CD4-positive, CD25-positive, alpha-beta regulatory T cell (primary cell): ENCODE measurements at regions not wholly inside any gene's neighbourhood (a gene's known extent, or its start where the extent isn't known, plus 50 kb on each side); places are given as distances from the start of the nearest gene placed in this dataset.
"Not testable (repeated sequence)": the region's sequence is repeated elsewhere in the genome, so short reads cannot be mapped to it uniquely, and the experiment has no call there.

ENCODE experiments used
- ATAC-seq, 2 donors: fragments of 150-1000 bp; cut with Tn5 transposase; one replicate each; pipeline ENCODE4 v1.10.0; 2021; ENCODE audit warnings: low read depth in 2 of 2, moderate number of reproducible peaks in 2 of 2, moderate library complexity in 1 of 2
- DNase-seq, 3 donors: peaks; one replicate each; pipeline versions ENCODE4 v3.0.0 to v3.0.0-alpha.2; 2012 to 2022; ENCODE audit warnings: mixed read lengths in 1 of 3
- H3K27ac ChIP-seq: one replicate; pipeline ENCODE4 v1.7.0; 2013; ENCODE audit warnings: mild to moderate bottlenecking, low read length; ENCODE audit not compliant: insufficient read depth, poor library complexity, severe bottlenecking
- H3K27me3 ChIP-seq: one replicate; pipeline ENCODE4 v1.7.0; 2013; ENCODE audit warnings: low read length; ENCODE audit not compliant: control insufficient read depth, insufficient read depth
- H3K36me3 ChIP-seq: one replicate; pipeline ENCODE4 v1.7.0; 2013; ENCODE audit warnings: mild to moderate bottlenecking, low read length, moderate library complexity; ENCODE audit not compliant: control insufficient read depth, insufficient read depth
- H3K4me1 ChIP-seq: 2 replicates; pipeline ENCODE4 v1.7.0; 2013; ENCODE audit warnings: mild to moderate bottlenecking, low read length; ENCODE audit not compliant: insufficient read depth, control insufficient read depth, poor library complexity, severe bottlenecking
- H3K4me3 ChIP-seq: one replicate; pipeline ENCODE4 v1.7.0; 2013; ENCODE audit warnings: low read depth, mild to moderate bottlenecking, low read length, moderate library complexity
- H3K9me3 ChIP-seq, 2 experiments: 1 replicate in 1 of 2; 2 replicates in 1 of 2; pipeline ENCODE4 v1.7.0; 2013; ENCODE audit warnings: low read length in 2 of 2, mild to moderate bottlenecking in 1 of 2, moderate library complexity in 1 of 2; ENCODE audit not compliant: control insufficient read depth in 2 of 2
- H3K27ac Mint-ChIP-seq, 3 donors: one replicate each; pipeline ENCODE4 v1.8.0; 2020 to 2022; ENCODE audit warnings: mild to moderate bottlenecking in 3 of 3, mixed read lengths in 3 of 3, moderate library complexity in 2 of 3
- H3K27me3 Mint-ChIP-seq: one replicate; pipeline ENCODE4 v1.8.0; 2022; ENCODE audit warnings: mild to moderate bottlenecking, mixed read lengths
- H3K36me3 Mint-ChIP-seq: one replicate; pipeline ENCODE4 v1.8.0; 2020; ENCODE audit warnings: mixed read lengths
- H3K4me1 Mint-ChIP-seq, 4 donors: one replicate each; pipeline ENCODE4 v1.8.0; 2020 to 2022; ENCODE audit warnings: mixed read lengths in 4 of 4, mild to moderate bottlenecking in 1 of 4
- H3K4me3 Mint-ChIP-seq, 4 donors: one replicate each; pipeline ENCODE4 v1.8.0; 2020 to 2022; ENCODE audit warnings: mild to moderate bottlenecking in 4 of 4, mixed read lengths in 4 of 4, moderate library complexity in 3 of 4
- H3K9me3 Mint-ChIP-seq, 7 donors: one replicate each; pipeline ENCODE4 v1.8.0; 2020 to 2022; ENCODE audit warnings: mixed read lengths in 7 of 7, mild to moderate bottlenecking in 3 of 7, moderate library complexity in 2 of 7

DNA sequence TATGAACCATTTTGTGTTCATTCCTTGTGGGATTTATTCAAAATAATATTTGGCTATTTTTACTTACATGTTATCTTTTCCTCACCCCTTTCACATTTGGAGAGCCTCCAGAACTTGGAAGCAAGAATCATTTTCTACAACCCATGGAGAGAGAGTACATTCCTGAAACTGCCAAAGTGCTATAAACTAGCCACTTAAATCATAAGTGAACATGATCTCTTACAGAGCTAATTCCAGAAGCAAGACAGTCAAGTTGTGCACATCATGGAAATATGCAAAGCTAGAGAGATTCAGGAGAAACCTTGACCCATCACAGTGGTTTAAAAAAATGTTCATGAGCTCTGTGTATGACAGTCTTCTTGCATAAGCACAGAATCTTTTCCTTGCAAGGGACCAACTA is 883.6 kb upstream of the C9orf72 start:
- Histone ChIP-seq H3K4me3 (no peak overlapping the region), H3K27ac (no peak overlapping the region), H3K27me3 (no peaks in the 10 kb centered on the region), H3K9me3 (peaks cover 0 to 4% of the 10 kb centered on the region in 2 experiments), H3K36me3 (no peaks in the 10 kb centered on the region), H3K4me1 (no peaks in the 10 kb centered on the region)
- Mint-ChIP-seq H3K4me1 (no peaks in the 10 kb centered on the region), H3K27ac (no peak overlapping the region), H3K36me3 (no peaks in the 10 kb centered on the region), H3K9me3 (peaks cover 3 to 18% (median 7%) of the 10 kb centered on the region in 7 donors), H3K4me3 (no peak overlapping the region), H3K27me3 (no peaks in the 10 kb centered on the region)
- no peak for DNase-seq
- no peak for ATAC-seq

GRCh38 chr9:28464481-28465216 is 891.4 kb upstream of the C9orf72 start:
- Mint-ChIP-seq H3K27ac (no peak overlapping the region), H3K4me1 (no peaks in the 10 kb centered on the region), H3K27me3 (no peaks in the 10 kb centered on the region), H3K4me3 (no peak overlapping the region), H3K9me3 (peaks cover 4 to 47% (median 9%) of the 10 kb centered on the region in 7 donors), H3K36me3 (no peaks in the 10 kb centered on the region)
- Histone ChIP-seq H3K36me3 (no peaks in the 10 kb centered on the region), H3K27me3 (no peaks in the 10 kb centered on the region), H3K9me3 (peaks cover 0 to 7% of the 10 kb centered on the region in 2 experiments), H3K27ac (no peak overlapping the region), H3K4me1 (no peaks in the 10 kb centered on the region), H3K4me3 (no peak overlapping the region)
- no peak for DNase-seq
- ATAC-seq = no peak

DNA sequence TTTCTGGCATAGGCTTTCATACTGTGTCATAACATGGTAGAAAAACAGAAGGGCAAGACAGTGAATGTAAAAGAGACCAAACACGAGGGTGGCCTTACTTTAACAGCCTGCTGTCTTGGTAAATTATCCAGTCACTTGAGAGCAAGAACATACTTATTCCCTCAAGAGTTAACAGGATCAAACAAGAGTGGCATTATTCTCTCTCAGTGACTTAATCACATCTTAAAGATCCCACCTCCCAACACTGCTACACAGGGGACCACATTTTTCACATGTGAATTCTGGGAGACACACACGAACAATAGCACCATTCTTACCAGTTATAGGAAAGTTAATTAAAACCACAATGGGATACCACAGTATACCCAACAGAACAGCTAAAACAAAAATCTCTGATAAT is 898.0 kb upstream of the C9orf72 start:
- Histone ChIP-seq H3K4me1 (no peaks in the 10 kb centered on the region), H3K36me3 (no peaks in the 10 kb centered on the region), H3K9me3 (no peaks in the 10 kb centered on the region), H3K27me3 (no peaks in the 10 kb centered on the region), H3K4me3 (no peak overlapping the region), H3K27ac (no peak overlapping the region)
- ATAC-seq (no peak), DNase-seq (no peak)
- Mint-ChIP-seq H3K9me3 (peaks cover 3 to 22% (median 7%) of the 10 kb centered on the region in 7 donors), H3K36me3 (no peaks in the 10 kb centered on the region), H3K4me3 (no peak overlapping the region), H3K27ac (no peak overlapping the region), H3K27me3 (no peaks in the 10 kb centered on the region), H3K4me1 (no peaks in the 10 kb centered on the region)

DNA sequence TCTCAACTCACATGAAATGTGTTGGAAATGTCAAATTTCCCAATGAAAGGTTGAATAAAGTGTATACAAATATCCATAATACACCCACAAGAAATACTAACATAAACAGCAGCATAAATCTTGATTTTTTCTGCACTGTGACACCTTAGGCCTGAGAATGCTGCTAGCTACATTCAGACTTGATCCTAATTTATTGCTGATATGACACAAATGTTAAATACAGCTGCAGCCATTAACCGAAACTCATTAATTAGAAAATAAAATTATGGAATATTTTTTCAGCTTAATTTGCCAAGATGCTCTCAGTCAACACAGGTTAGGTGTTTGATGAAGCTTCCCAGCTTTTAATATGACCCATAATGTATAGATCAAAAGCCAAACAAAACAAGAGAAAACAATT is 914.3 kb upstream of the C9orf72 start:
- Mint-ChIP-seq H3K27me3 (no peaks in the 10 kb centered on the region), H3K4me1 (no peaks in the 10 kb centered on the region), H3K9me3 (peaks cover 0 to 5% (median 1%) of the 10 kb centered on the region in 7 donors), H3K36me3 (no peaks in the 10 kb centered on the region), H3K27ac (no peak overlapping the region), H3K4me3 (no peak overlapping the region)
- Histone ChIP-seq H3K4me3 (no peak overlapping the region), H3K4me1 (no peaks in the 10 kb centered on the region), H3K36me3 (no peaks in the 10 kb centered on the region), H3K9me3 (peaks cover 2 to 4% of the 10 kb centered on the region in 2 experiments), H3K27ac (no peak overlapping the region), H3K27me3 (no peaks in the 10 kb centered on the region)
- ATAC-seq = no peak
- DNase-seq = no peak

GRCh38 chr9:28491121-28491520 is 917.8 kb upstream of the C9orf72 start:
- H3K27ac ChIP-seq = no peak overlapping the region
- Mint-ChIP-seq H3K4me3 (no peak overlapping the region), H3K27ac (no peak overlapping the region), H3K4me1 (no peaks in the 10 kb centered on the region), H3K9me3 (peaks cover 0 to 6% (median 4%) of the 10 kb centered on the region in 7 donors), H3K27me3 (no peaks in the 10 kb centered on the region), H3K36me3 (no peaks in the 10 kb centered on the region)
- H3K4me3 ChIP-seq = no peak overlapping the region
- no peaks in the 10 kb centered on the region for H3K36me3 ChIP-seq
- DNase-seq (no peak), ATAC-seq (no peak)
- no peaks in the 10 kb centered on the region for H3K9me3 ChIP-seq
- H3K27me3 ChIP-seq = no peaks in the 10 kb centered on the region
- H3K4me1 ChIP-seq = no peaks in the 10 kb centered on the region

DNA sequence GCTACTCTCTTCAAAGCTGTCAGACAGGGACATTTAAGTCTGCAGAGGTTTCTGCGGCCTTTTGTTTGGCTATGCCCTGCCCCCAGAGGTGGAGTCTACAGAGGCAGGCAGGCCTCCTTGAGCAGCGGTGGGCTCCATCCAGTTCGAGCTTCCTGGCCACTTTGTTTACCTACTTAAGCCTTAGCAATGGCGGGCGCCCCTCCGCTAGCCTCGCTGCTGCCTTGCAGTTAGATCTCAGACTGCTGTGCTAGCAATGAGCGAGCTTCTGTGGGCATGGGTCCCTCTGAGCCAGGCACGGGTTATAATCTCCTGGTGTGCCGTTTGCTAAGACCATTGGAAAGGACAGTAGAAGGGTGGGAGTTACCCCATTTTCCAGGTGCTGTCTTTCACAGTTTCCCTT is 924.9 kb upstream of the C9orf72 start:
- not testable (repeated sequence) for DNase-seq, H3K4me3 ChIP-seq, H3K27me3 Mint-ChIP-seq, H3K4me3 Mint-ChIP-seq, H3K4me1 Mint-ChIP-seq, H3K36me3 ChIP-seq, H3K27me3 ChIP-seq, H3K36me3 Mint-ChIP-seq, H3K9me3 Mint-ChIP-seq, H3K27ac Mint-ChIP-seq, H3K9me3 ChIP-seq, H3K4me1 ChIP-seq, ATAC-seq, H3K27ac ChIP-seq

DNA sequence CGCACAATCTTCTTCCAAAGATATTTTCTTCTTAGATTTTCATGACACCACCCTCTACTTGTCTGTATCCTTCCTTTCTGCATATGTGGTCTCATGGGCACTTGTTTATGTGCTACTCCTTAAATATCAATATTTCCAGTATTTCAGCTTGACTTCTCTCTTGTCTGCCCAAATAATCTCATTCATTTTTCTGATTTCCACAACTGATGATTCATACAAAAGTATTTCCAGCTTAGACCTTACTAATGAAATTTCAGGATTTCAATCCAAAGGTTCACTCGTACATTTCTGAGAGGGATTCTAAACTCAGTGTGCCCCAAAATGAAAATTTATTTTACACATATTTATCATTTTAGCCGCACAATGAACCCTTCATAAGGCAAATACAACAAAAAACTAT is 928.9 kb upstream of the C9orf72 start:
- Mint-ChIP-seq H3K27me3 (no peaks in the 10 kb centered on the region), H3K4me3 (no peak overlapping the region), H3K36me3 (no peaks in the 10 kb centered on the region), H3K9me3 (peaks cover 0 to 5% (median 1%) of the 10 kb centered on the region in 7 donors), H3K4me1 (no peaks in the 10 kb centered on the region), H3K27ac (no peak overlapping the region)
- no peaks in the 10 kb centered on the region for H3K36me3 ChIP-seq
- H3K9me3 ChIP-seq = peaks cover 0 to 3% of the 10 kb centered on the region in 2 experiments
- H3K4me3 ChIP-seq = no peak overlapping the region
- DNase-seq (no peak), ATAC-seq (no peak)
- H3K4me1 ChIP-seq = no peaks in the 10 kb centered on the region
- no peak overlapping the region for H3K27ac ChIP-seq
- no peaks in the 10 kb centered on the region for H3K27me3 ChIP-seq

DNA sequence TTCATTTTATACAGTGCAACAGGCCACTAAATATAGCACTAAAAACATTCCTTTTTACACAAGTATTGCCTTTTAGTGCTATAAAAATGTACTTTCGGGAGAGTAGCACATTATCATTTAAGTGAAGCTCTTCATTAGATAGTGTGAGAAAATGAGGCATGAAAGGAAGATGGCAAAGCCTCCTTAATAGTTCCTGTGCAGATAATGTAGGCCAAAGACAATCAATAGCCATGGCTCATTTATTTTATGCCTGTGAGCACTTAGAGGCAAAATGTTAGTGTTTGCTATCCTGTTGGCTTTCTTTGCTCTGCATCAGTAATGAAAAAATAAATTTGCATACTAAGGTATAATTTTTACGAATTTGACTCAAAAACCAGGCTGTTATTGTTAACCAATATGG is 929.5 kb upstream of the C9orf72 start:
- Histone ChIP-seq H3K27ac (no peak overlapping the region), H3K4me3 (no peak overlapping the region), H3K4me1 (no peaks in the 10 kb centered on the region), H3K36me3 (no peaks in the 10 kb centered on the region), H3K27me3 (no peaks in the 10 kb centered on the region), H3K9me3 (peaks cover 0 to 3% of the 10 kb centered on the region in 2 experiments)
- Mint-ChIP-seq H3K4me3 (no peak overlapping the region), H3K36me3 (no peaks in the 10 kb centered on the region), H3K9me3 (peaks cover 0 to 5% (median 1%) of the 10 kb centered on the region in 7 donors), H3K27me3 (no peaks in the 10 kb centered on the region), H3K27ac (no peak overlapping the region), H3K4me1 (no peaks in the 10 kb centered on the region)
- ATAC-seq = no peak
- no peak for DNase-seq
